Stomach smooth muscle (tissue), 2 donors: ENCODE measurements at regions not wholly inside any gene's neighbourhood (a gene's known extent, or its start where the extent isn't known, plus 50 kb on each side); places are given as distances from the start of the nearest gene placed in this dataset.

Source experiments
- H3K27ac ChIP-seq: one replicate; pipeline ENCODE4 v1.7.0; 2013; ENCODE audit warnings: mild to moderate bottlenecking, low read length, inconsistent platforms
- H3K27me3 ChIP-seq, 2 donors: one replicate each; pipeline ENCODE4 v1.7.0; 2013; ENCODE audit warnings: low read length in 2 of 2; ENCODE audit not compliant: insufficient read depth in 2 of 2, control insufficient read depth in 1 of 2
- H3K36me3 ChIP-seq, 2 donors: one replicate each; pipeline ENCODE4 v1.7.0; 2013; ENCODE audit warnings: low read length in 2 of 2; ENCODE audit not compliant: control insufficient read depth in 2 of 2, insufficient read depth in 2 of 2
- H3K4me1 ChIP-seq: one replicate; pipeline ENCODE4 v1.7.0; 2013; ENCODE audit warnings: low read length; ENCODE audit not compliant: control insufficient read depth, insufficient read depth
- H3K4me3 ChIP-seq, 2 donors: one replicate each; pipeline ENCODE4 v1.7.0; 2013; ENCODE audit warnings: low read length in 2 of 2
- H3K9ac ChIP-seq, 2 donors: one replicate each; pipeline ENCODE4 v1.7.0; 2013; ENCODE audit warnings: low read length in 2 of 2, mild to moderate bottlenecking in 1 of 2
- H3K9me3 ChIP-seq, 2 donors: one replicate each; pipeline ENCODE4 v1.7.0; 2013; ENCODE audit warnings: low read length in 2 of 2; ENCODE audit not compliant: control insufficient read depth in 2 of 2
- donor health status: healthy.
- donor health status: Pancreatic carcinoma.

DNA sequence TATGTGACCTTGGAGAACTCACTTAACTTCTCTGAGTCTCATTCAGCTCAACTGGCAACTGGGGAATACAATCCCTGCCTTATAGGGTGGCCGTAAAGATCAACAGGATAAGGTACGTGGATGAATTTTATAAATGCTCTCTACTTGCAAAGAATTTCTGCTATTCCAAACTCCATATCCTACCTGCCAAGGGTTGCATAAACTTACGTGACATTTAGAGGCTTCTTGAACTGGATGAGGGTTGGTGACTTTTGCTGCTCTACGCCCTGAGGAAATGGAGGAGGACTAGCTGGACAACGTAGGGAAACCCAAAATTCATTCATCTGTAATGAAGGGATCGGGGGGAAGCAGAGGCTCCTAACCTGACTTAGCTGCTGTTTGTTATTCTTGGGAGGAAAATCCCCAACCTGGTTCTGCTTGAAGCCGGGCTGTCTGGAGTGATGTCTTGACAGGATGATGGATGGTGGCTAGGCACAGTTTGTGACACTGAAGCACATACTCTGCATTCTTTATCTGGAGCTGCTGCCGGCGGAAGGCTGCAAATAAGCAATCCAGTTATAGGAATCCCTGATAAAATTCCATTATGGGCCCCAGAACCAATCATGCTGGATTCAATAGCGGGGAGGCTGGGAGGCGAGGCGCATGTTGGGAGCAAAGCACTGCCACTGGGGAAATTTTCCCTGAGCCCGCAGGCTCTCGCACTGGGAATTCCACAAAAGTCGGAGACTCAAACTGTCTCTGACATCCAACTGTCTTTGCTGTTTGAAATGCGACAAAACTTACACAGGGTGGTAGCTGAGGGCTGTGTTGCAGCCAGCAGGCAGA lies 94.7 kb upstream of the SDK2 start:
- no peaks in the 10 kb centered on the region for H3K4me1 ChIP-seq

DNA sequence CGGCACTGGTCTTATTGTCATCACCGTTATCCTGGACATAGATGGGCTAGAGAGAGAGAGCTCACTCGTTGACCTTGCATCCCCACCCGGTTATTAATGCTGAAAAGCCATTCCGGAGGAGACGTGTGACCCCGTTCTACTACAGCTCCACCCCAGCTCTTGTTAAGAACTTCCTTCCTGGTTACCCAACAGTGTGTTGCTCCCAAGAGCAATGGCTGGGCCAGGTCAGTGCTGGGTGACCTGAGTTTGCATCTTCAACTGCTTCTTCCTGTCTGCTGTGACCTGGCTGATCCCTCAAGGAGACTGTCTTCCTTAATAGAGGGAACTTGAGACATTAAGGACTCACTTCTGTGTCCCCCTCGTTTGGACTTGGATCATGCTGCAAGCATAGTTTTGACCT lies 96.1 kb upstream of the SDK2 start:
- Histone ChIP-seq H3K4me1 (no peaks in the 10 kb centered on the region), H3K9ac (no peak overlapping the region), H3K36me3 (no peaks in the 10 kb centered on the region), H3K4me3 (no peak overlapping the region), H3K27me3 (peaks cover 12 to 26% of the 10 kb centered on the region in 2 donors), H3K27ac (no peak overlapping the region), H3K9me3 (peaks cover 0 to 7% of the 10 kb centered on the region in 2 donors)

More for the DNA sequence above, 94.7 kb upstream of the SDK2 start:
- no peak overlapping the region for H3K27ac ChIP-seq
- H3K4me3 ChIP-seq = no peak overlapping the region
- H3K9me3 ChIP-seq = peaks cover 0 to 10% of the 10 kb centered on the region in 2 donors
- H3K9ac ChIP-seq = no peak overlapping the region
- H3K27me3 ChIP-seq = peaks cover 16 to 32% of the 10 kb centered on the region in 2 donors
- no peaks in the 10 kb centered on the region for H3K36me3 ChIP-seq

GRCh38 chr17:73742948-73743381 lies 98.7 kb upstream of the SDK2 start:
- peaks cover 0 to 7% of the 10 kb centered on the region in 2 donors for H3K9me3 ChIP-seq
- no peak overlapping the region for H3K9ac ChIP-seq
- no peaks in the 10 kb centered on the region for H3K4me1 ChIP-seq
- H3K4me3 ChIP-seq = no peak overlapping the region
- H3K27ac ChIP-seq = no peak overlapping the region
- H3K27me3 ChIP-seq = peaks cover 12 to 25% of the 10 kb centered on the region in 2 donors
- no peaks in the 10 kb centered on the region for H3K36me3 ChIP-seq

GRCh38 chr17:73743518-73744201 lies 99.4 kb upstream of the SDK2 start:
- Histone ChIP-seq H3K27me3 (peaks cover 12 to 27% of the 10 kb centered on the region in 2 donors), H3K27ac (no peak overlapping the region), H3K9ac (no peak overlapping the region), H3K36me3 (no peaks in the 10 kb centered on the region), H3K4me1 (no peaks in the 10 kb centered on the region), H3K4me3 (no peak overlapping the region), H3K9me3 (peaks cover 0 to 7% of the 10 kb centered on the region in 2 donors)

- H3K4me3 ChIP-seq = no peak overlapping the region
- H3K9ac ChIP-seq = no peak overlapping the region
- H3K27ac ChIP-seq = no peak overlapping the region
- no peaks in the 10 kb centered on the region for H3K36me3 ChIP-seq
- peaks cover 0 to 7% of the 10 kb centered on the region in 2 donors for H3K9me3 ChIP-seq
- H3K27me3 ChIP-seq = peaks cover 12 to 25% of the 10 kb centered on the region in 2 donors
- H3K4me1 ChIP-seq = no peaks in the 10 kb centered on the region
Observed at GRCh38 chr17:73744411-73744810, 100.2 kb upstream of the SDK2 start.

GRCh38 chr17:73746314-73747073 lies 102.2 kb upstream of the SDK2 start:
- no peak overlapping the region for H3K4me3 ChIP-seq
- H3K9me3 ChIP-seq = peaks cover 0 to 7% of the 10 kb centered on the region in 2 donors
- H3K36me3 ChIP-seq = no peaks in the 10 kb centered on the region
- no peak overlapping the region for H3K9ac ChIP-seq
- H3K27ac ChIP-seq = no peak overlapping the region
- H3K27me3 ChIP-seq = peaks cover 7 to 12% of the 10 kb centered on the region in 2 donors
- H3K4me1 ChIP-seq = no peaks in the 10 kb centered on the region

DNA sequence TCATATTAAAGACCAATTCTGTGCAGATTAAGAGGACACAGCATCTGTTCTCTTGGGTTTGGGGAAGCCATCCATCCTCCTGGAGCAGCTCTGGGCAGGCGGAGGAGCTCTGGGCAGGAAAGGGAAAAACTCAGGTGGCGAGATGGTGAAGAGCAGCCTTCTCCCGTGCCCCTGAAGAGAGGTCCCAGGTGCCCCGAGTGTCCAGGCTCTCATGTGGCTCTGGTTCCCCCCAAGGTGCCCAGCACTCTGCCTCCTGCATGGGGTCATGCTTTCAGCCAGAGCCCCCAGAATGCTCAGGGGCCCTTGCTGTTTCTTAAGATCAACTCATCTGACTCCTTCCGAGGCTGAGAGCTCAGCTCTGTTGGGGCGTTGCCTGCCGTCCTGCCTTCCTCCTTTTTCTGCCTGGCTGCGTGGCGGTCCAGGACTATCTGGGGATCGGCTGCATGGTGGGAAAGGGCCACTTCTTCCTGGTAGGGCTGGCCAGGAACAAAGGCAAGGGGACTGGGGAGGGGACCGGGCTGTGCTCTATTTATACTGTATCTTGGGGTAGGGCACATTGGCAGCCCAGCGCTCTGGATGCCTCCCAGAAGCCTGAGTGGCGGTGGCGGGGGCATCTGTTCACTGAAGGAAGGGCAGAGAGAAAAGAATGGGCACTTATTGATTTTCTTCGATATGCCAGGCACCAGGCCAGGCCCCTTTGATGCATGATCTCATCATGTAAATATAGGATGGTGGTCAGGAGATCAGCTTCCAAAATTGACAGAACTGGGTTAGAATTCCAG lies 103.2 kb upstream of the SDK2 start:
- no peak overlapping the region for H3K4me3 ChIP-seq
- no peaks in the 10 kb centered on the region for H3K4me1 ChIP-seq
- H3K9me3 ChIP-seq = peaks cover 0 to 5% of the 10 kb centered on the region in 2 donors
- H3K36me3 ChIP-seq = no peaks in the 10 kb centered on the region
- H3K9ac ChIP-seq = no peak overlapping the region
- H3K27me3 ChIP-seq = peaks cover 7 to 12% of the 10 kb centered on the region in 2 donors
- no peak overlapping the region for H3K27ac ChIP-seq

GRCh38 chr17:73748508-73748907 lies 104.3 kb upstream of the SDK2 start:
- Histone ChIP-seq H3K27ac (no peak overlapping the region), H3K4me1 (no peaks in the 10 kb centered on the region), H3K4me3 (no peak overlapping the region), H3K9ac (no peak overlapping the region), H3K27me3 (peaks cover 2 to 7% of the 10 kb centered on the region in 2 donors), H3K36me3 (no peaks in the 10 kb centered on the region), H3K9me3 (no peaks in the 10 kb centered on the region)

- Histone ChIP-seq H3K9me3 (no peaks in the 10 kb centered on the region), H3K27me3 (peaks cover 0 to 7% of the 10 kb centered on the region in 2 donors), H3K9ac (no peak overlapping the region), H3K27ac (no peak overlapping the region), H3K4me3 (no peak overlapping the region), H3K4me1 (no peaks in the 10 kb centered on the region), H3K36me3 (no peaks in the 10 kb centered on the region)
Observed at GRCh38 chr17:73749337-73749823, 105.1 kb upstream of the SDK2 start.
